HUDEP-2 (cell line): ENCODE measurements at regions not wholly inside any gene's neighbourhood (a gene's known extent, or its start where the extent isn't known, plus 50 kb on each side); places are given as distances from the start of the nearest gene placed in this dataset.

Source experiments
- DNase-seq, 76 experiments: peaks; one replicate each; lab custom pipeline; 2025; ENCODE audit not compliant: unreplicated experiment in 76 of 76; lab: John Stamatoyannopoulos, UW

DNA sequence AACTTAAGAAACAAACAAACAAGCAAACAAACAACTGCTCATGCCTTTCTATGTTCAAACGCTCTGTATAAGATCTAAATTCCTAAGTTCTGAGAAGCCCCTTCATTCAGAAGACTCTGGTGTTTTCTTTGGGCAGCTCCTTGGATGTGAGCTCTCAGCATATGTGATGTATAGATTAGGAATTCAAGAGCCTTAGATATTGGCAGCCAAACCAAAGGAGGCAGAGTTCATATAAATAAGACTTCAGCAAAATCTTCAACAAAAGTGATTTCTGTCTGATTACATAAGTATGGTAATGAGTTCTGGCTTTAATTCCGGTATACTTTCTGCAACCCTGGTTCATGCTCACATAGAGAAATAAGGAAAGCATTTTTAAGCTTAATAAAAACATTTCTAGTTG lies 145.6 kb downstream of the DYRK2 start:
- DNase-seq = no peak

DNA sequence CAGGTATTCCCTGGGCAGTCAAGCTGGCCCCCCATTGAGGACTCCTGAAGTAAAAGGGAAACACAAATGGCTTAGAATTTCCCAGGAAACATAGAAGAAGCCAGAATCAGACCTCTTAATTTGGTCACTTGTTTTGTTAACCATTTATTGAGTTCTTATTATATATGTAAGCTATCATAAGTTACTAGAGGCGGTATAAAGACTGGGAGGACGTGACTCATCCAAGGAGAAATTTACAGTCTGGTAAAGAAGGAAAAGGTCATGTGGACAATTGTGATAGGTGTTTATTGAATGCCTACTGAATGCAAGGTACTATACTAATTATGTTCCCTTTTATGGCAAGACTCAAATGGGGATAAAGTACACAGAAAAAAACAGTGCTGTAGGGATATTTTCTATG lies 146.7 kb downstream of the DYRK2 start:
- DNase-seq = no peak

DNA sequence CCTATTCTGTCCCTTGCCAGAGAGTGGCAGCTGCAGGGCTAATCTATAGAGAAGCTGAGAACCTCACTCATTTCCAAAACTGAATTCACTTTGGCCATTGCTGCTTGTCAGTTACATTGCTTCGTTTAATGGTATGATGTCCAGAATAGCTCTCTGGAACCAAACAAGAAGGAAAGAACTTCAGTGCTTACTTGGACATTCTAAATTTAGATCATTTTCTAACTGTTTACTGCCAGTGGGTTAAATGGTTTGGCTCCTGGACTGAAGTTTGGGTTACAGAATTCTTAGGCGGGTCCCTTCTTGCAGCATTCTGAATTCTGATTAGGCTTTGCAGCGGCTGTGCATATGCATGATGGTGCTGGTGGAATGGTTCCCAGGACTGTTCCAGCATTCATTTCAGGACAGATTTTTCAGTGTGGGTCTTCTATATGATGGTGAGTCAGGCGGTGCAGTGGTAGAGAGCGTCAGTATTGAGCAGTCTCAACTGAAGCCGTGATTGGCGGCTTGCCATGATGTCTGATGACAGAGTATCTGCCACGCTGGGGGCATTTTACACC lies 148.7 kb downstream of the DYRK2 start:
- no peak for DNase-seq

DNA sequence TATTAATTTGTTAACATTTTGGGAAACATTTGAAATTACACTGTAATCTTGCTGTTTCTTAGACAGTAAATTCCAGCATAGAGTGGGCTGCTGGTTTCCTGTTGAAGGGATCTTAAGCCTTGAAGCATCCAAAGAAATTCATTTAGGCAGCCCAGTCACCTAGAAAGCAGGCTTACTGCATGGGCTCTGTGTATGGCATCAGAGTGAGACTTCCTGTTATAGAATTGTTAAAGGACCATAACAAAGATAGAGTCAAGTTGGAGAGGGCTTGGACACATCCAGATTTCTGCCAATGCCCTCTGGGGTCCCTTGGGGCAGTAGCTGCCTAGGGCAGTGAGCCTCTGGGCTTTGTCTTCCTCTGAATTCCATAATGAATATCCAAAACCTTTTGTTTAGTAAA lies 149.2 kb downstream of the DYRK2 start:
- DNase-seq = no peak

DNA sequence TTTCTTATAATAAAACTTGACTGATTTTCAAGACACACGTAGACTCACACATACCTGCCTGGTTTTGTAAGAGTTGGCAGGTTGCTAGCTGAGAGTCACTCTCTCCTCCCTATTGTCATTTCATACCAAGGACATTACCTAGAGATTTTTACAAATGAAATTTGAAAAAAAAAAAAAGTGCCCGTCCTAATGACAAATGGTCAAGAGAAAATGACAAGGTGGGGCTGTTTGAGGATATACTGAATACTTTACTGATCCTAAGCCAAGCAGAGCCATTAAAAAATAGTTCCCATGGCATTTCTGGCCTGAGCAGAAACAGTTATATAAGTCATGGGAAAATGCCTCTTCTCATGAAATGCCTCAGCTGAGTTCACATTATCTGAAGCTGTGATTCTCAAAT lies 150.2 kb downstream of the DYRK2 start:
- DNase-seq = no peak

DNA sequence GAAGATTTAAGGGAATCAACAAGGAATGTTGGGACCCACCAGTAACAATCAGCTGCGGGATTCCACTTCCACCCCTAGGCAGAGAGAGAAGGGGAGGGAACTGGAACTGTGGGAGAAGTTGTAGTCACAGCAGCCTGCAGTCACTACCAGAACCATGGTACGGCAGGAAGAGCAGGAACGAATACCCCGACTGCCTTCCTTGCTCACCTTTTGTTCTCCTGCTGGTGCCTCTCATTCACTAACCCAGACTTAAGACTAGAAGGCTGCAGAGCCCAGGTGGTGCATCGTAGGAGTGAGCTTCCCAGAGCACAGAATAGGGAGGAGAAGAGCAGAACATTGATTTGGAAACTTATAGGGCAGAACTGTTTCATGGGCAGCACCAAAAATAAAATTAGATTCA lies 154.2 kb downstream of the DYRK2 start:
- DNase-seq = no peak

DNA sequence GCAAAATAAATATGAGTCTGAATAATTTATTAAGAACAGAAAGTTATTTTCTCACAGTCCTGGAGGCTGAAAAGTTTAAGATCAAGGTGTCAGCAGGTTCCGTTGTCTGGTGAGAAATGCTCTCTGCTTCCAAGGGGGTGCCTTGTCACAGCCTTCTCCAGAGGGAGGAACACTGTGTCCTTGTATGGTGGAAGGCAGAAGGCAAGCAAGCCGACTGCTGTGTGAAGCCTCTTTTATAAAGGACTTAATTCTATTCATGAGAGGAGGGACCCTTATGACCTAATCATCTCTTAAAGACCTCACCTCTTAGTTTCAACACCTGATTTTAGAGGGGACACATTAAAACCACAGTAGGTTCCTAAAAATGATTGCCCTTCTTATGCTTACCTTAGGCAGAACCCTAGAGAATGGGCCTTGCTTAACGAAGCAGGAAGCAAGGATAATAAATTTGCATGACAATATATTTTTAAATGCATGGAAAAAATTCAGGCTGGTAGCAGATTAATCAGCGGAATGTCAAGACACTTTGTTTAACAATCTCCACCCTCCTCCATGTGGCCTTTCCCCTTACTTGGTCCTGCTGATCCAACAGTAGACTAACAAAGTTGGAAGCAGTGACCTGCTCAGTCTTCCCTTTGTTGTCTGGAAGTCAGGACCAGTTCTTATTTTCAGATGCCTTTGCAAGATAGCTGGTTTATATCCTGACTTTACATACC lies 154.9 kb downstream of the DYRK2 start:
- no peak for DNase-seq

DNA sequence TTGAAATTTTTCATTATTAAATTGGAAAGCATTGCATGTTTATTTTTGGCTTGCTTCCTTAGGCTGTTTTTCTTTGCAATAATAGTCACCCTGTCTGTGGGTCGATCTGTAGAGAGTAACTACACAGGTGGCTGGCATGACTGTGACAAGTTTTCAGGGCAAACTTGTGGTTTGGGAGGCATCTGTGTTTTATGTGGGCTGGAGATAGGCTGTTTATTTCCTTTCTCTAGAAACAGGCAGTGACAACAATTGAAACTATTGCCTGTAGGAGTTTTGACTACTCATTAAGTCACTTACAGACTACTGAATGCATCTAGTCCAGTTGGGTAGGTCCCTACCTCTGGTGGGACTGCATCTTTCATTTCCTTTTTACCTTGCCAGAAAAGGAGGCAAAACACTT lies 155.6 kb downstream of the DYRK2 start:
- DNase-seq = no peak

DNA sequence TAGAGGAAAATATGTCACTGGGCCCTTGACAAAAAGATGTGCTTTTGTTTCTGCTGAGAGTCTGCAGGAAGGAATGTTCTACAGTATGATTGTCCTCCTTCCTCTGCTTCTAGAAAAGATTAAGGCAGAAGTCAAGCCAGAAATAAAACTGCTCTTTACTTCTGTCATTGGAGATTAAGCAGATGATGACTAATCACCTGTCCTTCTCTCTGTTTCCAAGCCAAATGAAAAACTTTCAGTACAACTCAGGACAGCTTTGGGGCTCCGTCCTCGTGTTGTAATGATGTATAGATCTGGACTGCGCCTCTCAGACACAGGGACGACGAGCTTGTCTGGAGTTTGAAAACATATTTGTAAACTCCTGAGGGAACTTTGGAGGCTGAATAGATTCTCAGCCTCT lies 159.3 kb downstream of the DYRK2 start:
- DNase-seq = no peak

DNA sequence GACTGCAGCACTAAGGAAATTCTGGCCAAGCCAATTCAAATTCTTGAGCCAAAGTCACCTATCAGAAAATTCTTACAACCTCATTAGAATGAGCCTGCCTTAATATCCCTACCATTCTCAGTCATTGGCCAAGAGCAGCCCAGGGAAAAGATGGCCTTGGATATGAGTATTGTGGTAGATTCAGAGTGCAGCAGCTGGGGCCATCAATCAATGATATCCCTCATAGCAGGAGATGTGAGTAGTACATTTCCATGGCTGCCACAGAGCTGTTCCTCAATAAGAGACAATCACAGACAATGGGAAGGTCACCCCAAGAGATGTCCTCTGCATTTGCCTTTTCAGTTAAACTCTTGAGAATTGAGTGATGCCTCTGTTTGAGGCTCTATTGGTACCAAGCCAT lies 161.6 kb downstream of the DYRK2 start:
- no peak for DNase-seq

DNA sequence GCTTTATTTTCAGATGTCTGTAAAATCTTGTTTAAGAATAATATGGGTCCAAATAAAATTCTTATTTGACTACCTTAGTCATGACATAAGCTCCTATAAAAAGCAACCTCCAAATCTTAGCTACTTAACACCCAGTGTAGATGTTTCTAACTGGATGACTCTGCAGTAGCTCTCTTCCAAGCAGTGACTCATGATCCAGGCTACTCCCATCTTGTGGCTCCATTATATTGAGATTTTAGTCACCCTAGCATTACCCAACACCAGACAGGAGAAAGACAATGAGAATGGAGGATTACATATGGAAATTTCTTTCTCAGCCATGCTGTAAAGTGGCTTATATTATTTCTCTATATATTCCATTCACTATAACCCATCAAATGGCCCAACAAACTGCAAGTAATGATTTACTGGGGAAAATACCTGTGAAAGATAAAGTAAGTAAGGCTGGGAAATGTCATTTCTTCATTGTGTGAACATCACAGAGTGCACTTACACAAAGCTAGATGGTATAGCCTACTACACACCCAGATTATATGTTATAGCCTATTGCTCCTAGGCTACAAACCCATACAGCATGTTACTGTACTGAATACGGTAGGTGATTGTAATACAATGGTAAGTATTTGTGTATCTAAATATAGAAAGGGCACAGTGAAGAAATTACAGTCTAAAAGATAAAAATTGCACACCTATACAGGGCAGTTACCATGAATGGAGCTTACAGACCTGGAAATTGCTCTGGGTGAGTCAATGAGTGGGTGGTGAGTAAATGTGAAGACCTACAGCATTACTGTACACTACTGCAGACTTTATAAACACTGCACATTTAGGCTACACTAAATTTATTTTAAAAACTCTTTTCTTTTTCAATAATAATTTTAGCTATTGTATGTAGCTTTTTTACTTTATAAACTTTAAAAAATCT lies 163.2 kb downstream of the DYRK2 start:
- DNase-seq = no peak

DNA sequence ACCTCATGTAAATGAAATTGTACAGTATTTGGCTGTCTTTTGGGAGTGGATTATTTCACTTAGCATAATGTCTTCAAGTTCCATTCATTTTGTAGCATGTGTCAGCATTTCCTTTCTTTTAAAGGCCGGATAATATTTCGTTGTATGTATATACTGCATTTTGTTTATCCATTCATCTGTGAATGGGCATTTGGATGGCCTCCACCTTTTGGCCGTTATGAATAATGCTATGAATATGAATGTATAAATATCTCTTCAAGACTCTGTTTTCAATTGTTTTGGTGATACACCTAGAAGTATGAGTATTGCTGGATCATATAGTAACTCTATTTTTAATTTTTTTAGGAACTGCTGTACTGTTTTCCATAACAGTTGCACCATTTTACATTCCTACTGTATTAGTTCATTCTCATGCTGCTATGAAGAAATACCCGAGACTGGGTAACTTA lies 164.9 kb downstream of the DYRK2 start:
- no peak for DNase-seq

DNA sequence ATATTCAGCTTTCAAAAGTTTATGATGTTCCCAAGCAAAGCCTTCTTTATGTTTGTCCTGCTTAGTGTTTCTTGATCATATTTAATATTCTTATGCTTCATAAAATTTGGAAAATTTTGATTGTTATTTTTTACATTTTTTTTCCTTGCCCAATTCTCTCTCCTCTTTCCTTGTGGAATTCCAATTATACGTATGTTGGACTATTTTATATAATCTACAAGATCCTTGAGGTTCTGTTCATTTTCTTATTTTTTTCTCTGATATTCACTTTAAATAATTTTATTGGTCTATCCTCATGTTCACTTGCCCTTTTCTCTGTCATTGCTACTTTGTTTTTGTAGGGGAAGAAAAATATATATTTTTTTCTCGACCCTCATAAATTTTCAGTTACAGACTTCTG lies 167.7 kb downstream of the DYRK2 start:
- DNase-seq = no peak

DNA sequence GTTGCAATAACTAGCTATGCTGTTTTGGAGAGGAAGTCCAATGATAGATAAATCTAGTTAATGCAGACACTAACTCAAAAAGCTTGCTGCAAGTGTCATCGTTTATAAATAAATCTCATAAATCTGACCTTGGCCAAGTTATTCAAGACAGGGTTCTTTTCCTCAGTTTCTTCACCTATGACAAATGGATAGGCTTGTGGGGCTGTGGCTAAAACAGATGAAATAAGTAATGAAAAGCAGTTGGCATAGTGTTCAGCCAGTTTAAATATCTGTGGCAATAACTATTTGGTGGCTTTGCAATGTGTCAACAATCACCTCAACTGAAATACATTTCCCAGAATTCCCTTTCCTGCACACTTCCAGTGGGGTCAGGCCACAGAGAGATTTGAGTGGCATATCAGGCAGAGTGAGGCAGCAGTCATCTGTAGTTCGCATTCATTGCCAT lies 169.9 kb downstream of the DYRK2 start:
- DNase-seq = no peak

DNA sequence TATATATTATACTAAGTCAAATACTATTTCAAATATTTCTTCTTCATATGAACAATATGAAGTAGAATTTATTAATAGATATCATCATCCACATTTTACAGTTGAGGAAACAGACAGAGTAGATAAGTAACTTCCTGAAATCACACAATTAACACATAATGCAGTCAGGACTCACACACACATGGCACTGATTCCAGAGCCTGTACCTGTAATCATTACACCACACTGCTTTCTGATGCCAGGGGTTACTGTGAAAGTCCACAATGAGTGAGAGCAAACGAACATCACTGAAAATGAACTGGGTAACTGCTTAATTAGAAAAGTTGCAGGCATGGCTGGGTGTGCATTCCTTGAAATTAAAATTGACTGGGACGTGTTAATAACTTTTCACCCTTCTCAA lies 169.3 kb upstream of the IFNG-AS1 start:
- DNase-seq = no peak

DNA sequence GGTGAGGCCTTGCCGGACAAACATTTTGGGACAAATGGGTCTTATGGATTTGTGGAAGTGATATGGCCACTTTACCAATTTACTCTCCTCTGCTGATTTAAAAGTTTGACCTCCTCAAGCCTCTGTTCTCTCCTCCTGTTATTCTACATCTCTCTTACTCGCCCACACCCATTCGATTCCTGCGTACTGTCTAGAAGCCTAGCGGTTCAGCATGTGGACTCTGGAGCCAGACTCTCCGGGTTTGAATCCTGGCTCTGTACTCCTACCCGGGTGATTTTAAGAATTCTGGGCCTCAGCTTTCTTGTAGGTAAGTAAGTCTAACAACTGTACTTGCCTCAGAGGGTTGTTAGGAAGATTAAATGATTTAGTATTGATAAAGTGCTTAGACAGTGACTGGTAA lies 168.6 kb upstream of the IFNG-AS1 start:
- DNase-seq = no peak

DNA sequence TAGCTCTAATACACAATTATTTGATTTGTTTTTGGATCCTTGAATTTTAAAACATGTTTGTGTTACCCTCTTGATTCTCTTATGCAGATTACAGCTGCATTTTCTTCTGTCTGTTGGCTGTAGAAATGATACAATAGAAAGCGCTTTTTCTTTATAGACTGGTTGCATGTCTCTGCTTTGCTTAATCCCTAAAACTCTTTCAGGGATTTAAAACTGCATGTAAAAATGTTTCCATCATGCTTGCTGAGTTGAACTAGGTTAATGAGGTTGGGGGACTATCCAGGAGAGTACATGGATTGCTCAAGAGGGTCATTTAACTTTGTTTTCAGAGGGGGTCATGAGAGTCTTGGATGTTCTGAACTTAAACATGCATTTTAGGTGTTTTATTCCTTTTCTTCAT lies 166.4 kb upstream of the IFNG-AS1 start:
- DNase-seq = no peak

DNA sequence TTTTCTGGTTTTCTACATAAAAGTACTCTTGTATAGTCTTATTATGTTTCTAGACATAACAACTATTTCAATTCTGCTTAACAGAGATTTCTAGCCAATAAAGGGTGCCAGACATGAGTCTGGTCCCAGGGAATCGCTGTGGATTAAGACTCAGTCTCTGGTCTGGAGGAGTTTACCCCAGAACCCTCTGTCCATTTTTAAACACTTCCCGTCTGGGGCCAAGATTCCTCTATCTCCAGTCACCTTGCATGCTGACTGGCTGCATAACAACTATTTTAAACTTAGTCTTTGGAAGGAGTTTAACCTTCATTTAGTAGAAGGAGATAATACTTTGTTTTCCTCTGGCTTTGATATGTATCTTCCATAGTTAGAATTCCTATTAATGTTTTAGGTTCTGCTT lies 163.1 kb upstream of the IFNG-AS1 start:
- DNase-seq = no peak

DNA sequence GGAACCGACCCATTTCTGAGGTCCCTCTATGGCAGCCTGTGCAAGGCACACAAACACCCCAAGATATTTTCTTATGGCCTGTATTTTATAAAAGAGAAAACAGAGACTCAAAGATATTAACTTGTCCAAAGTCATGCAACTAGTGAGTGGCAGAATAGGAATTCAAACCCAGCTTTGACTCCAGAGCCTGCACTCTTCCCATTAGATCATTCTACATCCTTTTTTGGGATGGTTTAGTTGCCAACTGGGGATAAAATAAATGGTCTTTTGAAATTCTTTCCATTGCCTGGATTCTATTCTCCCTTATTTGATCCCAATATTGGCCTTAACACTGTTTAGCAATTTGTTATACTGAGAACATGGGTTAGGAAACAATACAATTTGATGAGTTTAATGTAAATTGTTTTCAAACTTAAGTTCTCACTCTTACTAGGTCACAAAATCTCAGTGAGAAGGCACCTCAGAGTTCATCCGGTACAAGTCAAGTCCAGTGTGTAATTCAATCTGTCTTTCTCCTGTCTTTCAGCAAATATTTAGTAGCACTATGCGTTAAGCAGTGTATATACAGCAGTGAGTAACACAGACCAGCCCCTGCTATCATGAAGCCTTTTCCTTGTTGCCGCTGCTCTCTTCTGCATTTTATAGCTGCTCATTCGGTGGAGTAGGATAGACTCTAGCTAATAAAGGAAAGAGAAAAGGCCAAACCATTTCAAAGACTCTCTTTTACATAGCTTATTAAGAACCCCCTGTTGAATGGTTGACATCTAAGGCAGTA lies 162.1 kb upstream of the IFNG-AS1 start:
- no peak for DNase-seq

DNA sequence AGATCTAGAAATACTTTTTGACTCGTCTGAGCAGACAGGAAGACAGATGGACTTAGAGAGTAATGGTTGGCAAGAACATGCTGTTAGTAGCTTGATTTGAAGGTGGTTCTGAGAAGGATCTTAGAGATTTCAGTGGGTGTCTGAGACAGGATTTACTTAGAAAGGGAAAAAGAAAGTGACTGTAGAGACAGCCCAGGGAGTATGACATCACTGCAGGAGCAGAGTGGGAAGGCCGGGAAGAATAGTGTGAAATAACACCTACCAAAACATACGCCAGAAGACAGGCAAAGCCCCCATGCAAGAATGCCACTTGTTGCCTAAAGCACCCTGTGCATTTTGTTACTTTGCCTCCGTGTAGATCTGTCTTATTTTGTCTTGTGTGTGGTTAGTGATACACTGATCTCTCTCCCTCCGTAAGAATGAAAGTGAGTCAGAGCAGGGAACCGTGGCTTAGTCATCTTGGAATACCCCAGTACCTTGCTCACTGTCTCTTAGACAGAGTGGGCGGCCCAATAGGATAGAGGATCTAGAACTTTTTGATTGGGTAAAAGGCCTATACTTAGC lies 161.3 kb upstream of the IFNG-AS1 start:
- peak in 1 of 76 experiments; percentile 3 for DNase-seq

DNA sequence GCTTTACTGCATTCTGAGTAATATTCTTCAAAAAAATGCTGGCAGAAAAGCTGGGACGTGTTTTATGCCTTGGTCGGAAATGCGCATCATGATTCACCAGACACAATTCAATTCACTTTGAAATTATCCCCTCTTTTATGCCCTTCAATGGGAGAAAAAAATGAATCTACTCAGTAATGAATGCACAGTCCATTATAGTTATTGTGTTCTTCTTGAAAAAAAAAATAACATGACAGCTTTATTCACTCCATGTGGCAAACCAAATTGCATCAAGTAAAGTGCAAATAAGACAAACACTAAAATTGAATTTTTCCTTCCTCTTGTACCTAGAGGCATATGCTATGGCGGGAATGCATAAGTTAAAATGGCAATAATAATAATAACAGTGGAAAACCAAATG lies 159.4 kb upstream of the IFNG-AS1 start:
- no peak for DNase-seq
